ENCODE measurements at regions not wholly inside any gene's neighbourhood (a gene's known extent, or its start where the extent isn't known, plus 50 kb on each side); places are given as distances from the start of the nearest gene placed in this dataset.

DNA sequence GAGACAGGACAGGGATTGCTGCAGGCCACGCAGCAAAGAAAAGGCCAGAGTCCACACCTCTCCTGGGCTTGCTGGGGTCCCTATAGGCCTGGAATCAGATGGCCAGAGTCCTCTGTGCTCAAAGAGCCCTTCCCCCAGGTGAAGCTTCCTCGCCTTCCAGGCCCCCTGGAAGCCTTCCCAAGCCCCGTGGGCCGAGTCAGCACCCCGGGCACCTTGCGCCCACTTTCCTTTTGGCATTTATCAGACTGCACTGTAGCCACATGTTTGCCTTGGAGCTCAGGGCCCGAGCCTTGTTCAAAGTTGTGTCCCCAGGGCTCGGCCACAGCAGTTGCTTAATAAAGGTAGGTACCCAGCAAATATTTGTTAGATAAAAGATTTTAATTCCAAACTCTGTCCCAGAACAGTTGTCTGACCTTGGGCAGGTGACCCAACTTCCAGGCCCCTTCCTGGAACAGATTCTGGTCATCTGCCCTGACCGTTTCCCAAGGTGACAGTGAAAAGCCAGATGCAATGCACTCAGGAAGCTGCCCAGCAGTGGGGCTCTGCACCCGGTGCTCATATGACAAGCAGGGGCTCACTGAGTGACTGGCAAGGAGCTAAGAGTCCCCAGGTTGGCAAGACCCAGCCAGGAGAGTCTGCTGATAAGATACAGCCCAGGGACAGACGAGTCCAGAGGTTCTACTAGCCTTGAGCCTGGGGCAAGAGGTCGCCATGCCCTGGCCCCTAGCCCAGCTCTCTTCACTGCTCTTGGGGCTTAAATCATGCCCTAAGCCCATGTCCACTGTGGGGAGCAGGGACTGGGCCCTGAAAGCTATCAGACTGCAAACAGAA lies 81.2 kb downstream of the PITPNM2 start:
- no peaks in the 10 kb centered on the region for H3K9me3 Mint-ChIP-seq
- H2BK120ac ChIP-seq (ENCODE audit: low read depth, low read length, poor library complexity, severe bottlenecking) = no peak overlapping the region
- H3K27ac Mint-ChIP-seq = no peak overlapping the region
- no peak overlapping the region for H3K56ac ChIP-seq (ENCODE audit: insufficient read length, low read depth, low read length)
- H3K23me2 ChIP-seq (ENCODE audit: insufficient read length, low read depth, low read length, poor library complexity, severe bottlenecking) = no peaks in the 10 kb centered on the region
- no peak overlapping the region; the same call in 1 of the 2 replicates for H3K14ac ChIP-seq (ENCODE audit: insufficient read depth, low read length)
- H3K4me1 Mint-ChIP-seq = no peaks in the 10 kb centered on the region
- H3K9me3 ChIP-seq (ENCODE audit: control insufficient read depth, low read depth, low read length) = no peaks in the 10 kb centered on the region
- H3K27ac ChIP-seq (ENCODE audit: insufficient read length, low read depth, low read length) = no peak overlapping the region
- no peak overlapping the region for H2AFZ ChIP-seq (ENCODE audit: low read length)
- no peak overlapping the region for H3K9ac ChIP-seq (ENCODE audit: extremely low read depth, insufficient read length, low read length)
- H2BK12ac ChIP-seq (ENCODE audit: insufficient read length, low read depth, low read length) = no peak overlapping the region
- no peak overlapping the region for H3K18ac ChIP-seq (ENCODE audit: insufficient read length, low read depth, low read length)
- H4K20me1 ChIP-seq (ENCODE audit: control insufficient read depth, insufficient read depth, insufficient read length) = peaks cover 3% of the 10 kb centered on the region
- no peak overlapping the region for H3K23ac ChIP-seq (ENCODE audit: insufficient read length, low read depth, low read length)
- no peak overlapping the region for H2BK20ac ChIP-seq (ENCODE audit: low read depth, low read length, poor library complexity, severe bottlenecking)
- no CpG with 5 or more reads among the region's 12 CpGs for WGBS (ENCODE audit: extremely low coverage, insufficient read length, low lambda C conversion rate)
- H2BK15ac ChIP-seq (ENCODE audit: low read depth, low read length) = no peak overlapping the region
- H3K79me1 ChIP-seq (ENCODE audit: insufficient read depth, low read depth, low read length, poor library complexity, severe bottlenecking) = no peaks in the 10 kb centered on the region
- H3K79me2 ChIP-seq (ENCODE audit: insufficient read depth, low read length) = no peaks in the 10 kb centered on the region
- H2AK5ac ChIP-seq (ENCODE audit: insufficient read length, low read length) = no peak overlapping the region
- no peaks in the 10 kb centered on the region for H3K27me3 ChIP-seq (ENCODE audit: insufficient read depth, low read length)
- H3K36me3 Mint-ChIP-seq (ENCODE audit: insufficient read depth in 1 of 3, low read depth in 3 of 3) = no peaks in the 10 kb centered on the region
- H4K5ac ChIP-seq (ENCODE audit: insufficient read length, low read depth, low read length) = no peak overlapping the region
- TF ChIP-seq CTCF (conservative IDR thresholded peaks at IDR 0.05) = no peak
- H3K4me2 ChIP-seq (ENCODE audit: insufficient read depth, insufficient read length, low read length) = no peak overlapping the region
- no peak for DNase-seq
- no peaks in the 10 kb centered on the region for H3K4me1 ChIP-seq (ENCODE audit: insufficient read depth, low read length)
- peaks cover 17% of the 10 kb centered on the region for H3K27me3 Mint-ChIP-seq (ENCODE audit: low read depth)
- no peak overlapping the region for H3K4ac ChIP-seq (ENCODE audit: low read depth, low read length)
- H2BK5ac ChIP-seq (ENCODE audit: insufficient read length, low read length) = no peak overlapping the region
- H4K91ac ChIP-seq (ENCODE audit: insufficient read length, low read depth, low read length) = no peak overlapping the region
- no peak overlapping the region for H3T11ph ChIP-seq (ENCODE audit: low read length)
- H3K4me3 Mint-ChIP-seq = no peak overlapping the region
- no peak overlapping the region for H4K8ac ChIP-seq (replicated peaks; ENCODE audit: insufficient read length, low read depth, low read length)
